22Rv1 (cell line): ENCODE measurements at regions not wholly inside any gene's neighbourhood (a gene's known extent, or its start where the extent isn't known, plus 50 kb on each side); places are given as distances from the start of the nearest gene placed in this dataset.

ENCODE experiments used
- H3K27ac ChIP-seq: fragments of 450-650 bp; 2 replicates; pipeline ENCODE4 v1.5.1; 2017
- ZFX ChIP-seq: fragments of 450-650 bp; IDR thresholded peaks from 2 replicates; pipeline ENCODE4 v1.6.1; 2017; ENCODE audit warnings: antibody characterized with exemption, borderline replicate concordance
- TF ChIP-seq, protein P1 (sequence below): fragments of 450-650 bp; IDR thresholded peaks from 2 replicates; pipeline ENCODE4 v1.5.1; 2017; ENCODE audit warnings: mild to moderate bottlenecking

DNA sequence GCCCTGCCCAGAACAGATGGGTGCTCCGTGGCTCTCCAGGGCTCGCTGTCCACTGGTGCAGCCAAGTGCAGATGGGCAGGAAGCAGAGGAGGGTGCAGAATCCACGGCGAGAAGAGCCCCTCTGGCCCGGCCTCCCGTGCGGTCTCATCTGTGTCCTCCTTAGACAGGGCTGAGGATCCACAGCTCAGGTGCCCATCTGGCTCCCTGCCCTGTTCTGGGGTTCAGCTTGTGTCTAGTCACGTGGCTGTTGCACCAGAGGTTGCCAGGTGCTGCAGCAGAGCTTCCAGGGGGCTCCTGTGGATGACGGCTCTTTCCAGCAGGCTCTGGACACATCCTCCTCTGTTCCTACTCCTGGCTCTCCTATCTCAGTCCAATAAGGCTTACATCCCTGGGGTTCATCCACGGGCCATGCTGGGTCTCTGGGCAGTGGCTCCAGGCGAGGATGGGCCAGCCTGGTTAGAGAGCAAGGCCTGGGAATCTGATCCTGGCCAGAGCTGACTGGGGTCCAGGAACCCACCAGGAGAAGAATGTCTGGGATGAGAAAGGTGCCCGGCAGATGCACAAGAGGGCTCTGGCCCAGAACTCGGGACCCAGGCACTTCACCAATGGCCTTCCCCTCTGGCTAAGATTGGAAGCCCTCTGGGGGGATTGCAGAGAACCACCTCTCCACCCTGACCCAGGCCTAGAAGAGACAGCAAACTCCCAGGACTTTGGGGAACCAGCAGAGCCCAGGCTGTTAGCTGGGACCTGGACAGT is 116.3 kb upstream of the ID2 start:
- no peak overlapping the region for H3K27ac ChIP-seq

DNA sequence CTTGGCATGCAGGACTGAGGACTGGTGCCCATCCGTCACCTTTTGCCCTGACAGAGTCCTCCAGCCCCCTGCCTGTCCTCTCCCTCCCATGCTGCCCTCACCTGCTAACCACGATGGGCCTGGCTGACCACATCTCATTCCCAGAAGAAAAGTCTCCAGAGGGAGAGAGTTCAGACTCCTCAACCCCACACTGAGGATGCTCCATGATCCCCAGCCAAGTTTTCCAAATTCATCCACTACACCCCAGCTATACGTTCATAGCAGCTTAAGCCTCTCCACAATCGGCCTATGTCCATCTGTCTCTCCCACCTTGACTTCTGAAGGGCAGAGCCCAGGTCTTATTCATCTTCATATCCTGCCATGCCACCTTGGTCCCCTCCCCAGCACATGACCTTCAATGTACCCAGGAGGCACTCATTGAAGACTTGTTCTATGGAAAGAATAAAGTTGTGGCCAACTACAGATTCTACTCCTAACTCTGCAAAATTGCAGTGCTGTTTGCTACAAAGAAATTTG is 115.6 kb upstream of the ID2 start:
- H3K27ac ChIP-seq = no peak overlapping the region
- TF ChIP-seq, protein P1, sequence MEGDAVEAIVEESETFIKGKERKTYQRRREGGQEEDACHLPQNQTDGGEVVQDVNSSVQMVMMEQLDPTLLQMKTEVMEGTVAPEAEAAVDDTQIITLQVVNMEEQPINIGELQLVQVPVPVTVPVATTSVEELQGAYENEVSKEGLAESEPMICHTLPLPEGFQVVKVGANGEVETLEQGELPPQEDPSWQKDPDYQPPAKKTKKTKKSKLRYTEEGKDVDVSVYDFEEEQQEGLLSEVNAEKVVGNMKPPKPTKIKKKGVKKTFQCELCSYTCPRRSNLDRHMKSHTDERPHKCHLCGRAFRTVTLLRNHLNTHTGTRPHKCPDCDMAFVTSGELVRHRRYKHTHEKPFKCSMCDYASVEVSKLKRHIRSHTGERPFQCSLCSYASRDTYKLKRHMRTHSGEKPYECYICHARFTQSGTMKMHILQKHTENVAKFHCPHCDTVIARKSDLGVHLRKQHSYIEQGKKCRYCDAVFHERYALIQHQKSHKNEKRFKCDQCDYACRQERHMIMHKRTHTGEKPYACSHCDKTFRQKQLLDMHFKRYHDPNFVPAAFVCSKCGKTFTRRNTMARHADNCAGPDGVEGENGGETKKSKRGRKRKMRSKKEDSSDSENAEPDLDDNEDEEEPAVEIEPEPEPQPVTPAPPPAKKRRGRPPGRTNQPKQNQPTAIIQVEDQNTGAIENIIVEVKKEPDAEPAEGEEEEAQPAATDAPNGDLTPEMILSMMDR = no peak
- TF ChIP-seq ZFX = no peak

More for the DNA sequence above, 116.3 kb upstream of the ID2 start:
- TF ChIP-seq, protein P1 = no peak
- TF ChIP-seq ZFX = no peak

DNA sequence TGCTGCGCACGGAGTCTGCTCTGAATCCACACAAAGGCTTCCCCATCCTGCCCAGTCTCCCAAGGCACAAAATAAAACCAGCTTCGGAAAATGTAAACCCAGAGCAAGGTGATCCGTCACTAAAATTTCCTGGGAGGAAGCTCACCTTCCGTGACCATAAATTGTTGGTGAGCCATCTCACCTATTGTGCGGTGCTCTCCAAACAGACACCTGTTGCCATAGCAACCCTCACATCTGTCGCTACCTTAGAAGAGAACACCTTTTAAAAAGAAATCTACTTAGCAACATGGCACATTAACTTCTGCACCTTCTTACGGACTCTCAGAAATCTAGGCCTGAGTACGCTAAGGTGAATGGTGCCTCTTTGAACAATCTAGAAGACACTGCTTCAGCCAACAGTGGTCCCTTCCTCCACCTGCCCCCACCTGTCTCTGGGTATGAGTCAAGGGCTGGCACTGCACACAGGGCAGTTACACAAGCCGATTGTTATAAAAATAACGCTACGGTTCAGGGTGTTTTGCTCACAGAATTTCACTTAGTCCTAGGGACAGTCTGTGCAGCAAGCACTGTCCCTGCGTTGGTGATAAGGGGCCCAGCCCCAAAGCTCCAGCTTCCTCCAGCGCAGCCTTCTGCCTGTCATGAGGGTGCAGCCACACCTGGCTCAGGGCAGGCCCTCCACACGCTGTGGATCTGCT is 114.9 kb upstream of the ID2 start:
- TF ChIP-seq, protein P1 = no peak
- TF ChIP-seq ZFX = no peak
- no peak overlapping the region for H3K27ac ChIP-seq

DNA sequence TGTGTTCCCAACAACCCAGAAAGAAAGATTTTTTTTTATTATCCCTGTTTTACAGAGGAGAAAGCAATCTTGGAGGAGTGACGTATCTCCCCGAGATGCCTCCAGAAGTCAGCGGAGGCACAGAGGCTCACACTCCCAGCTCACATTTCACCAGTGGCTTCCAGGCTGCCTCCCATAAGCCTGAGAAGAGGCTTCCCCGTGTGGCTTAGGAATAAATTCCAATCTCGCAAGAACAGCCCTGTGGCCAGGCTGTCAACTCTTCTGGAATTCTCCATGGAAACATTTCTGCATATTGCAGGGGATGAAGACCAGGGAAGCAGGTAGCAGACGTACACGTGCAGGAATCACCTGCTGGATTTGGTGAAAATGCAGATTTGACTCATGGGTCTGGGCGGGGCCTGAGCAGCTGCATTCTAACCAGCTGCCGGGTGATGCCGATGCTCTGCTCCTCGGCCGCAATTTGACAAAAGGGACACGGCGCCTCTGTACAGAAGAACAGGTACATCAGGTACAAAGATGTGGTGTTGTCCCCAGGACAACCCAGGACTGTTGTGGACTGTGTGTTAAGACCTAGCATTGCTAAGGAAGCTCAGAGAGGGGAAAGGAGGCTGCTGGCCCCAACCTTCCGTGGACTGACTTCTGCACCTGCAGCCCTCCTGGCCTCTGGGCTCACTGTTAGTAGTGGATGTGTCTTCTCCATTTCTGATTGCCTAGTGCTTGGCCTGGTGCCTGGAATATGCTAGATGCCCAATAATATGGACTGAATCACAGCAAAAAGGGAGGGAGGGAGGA is 114.2 kb upstream of the ID2 start:
- no peak for TF ChIP-seq ZFX
- TF ChIP-seq, protein P1 = no peak
- no peak overlapping the region for H3K27ac ChIP-seq

DNA sequence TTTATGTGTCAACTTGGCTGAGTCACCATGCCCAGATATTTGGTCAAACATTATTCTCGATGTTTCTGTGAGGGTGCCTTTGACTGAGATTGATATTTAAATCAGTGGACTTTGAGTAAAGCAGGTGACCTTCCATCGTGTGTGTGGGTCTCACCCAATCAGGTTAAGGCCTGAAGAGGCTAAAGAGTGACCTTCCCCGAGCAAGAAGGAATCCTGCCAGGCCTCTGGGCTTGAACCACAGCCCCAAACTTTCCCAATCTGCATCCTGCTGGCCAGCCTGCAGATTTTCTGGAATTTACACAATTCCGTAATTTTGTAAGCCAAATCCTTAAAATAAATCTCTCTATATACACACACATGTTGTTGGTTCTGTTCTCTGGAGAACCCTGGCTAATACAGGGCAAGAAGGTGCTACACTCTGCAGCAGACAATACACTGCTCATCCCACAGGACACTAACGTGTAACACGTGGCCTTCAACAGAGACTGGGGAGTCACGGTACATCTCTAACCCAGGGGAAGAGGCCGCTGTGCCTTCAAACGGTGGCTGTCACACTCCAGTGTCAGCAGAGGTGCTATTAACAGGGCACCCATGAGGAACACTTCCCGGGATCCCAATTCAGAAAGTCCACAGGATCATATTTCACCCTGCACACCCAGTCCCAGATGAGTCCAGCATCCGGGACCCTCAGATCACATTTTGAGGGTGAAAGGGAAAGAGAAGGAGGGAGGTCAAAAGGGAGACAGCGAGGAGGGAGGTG is 113.1 kb upstream of the ID2 start:
- TF ChIP-seq, protein P1 = no peak
- TF ChIP-seq ZFX = no peak
- H3K27ac ChIP-seq = no peak overlapping the region

DNA sequence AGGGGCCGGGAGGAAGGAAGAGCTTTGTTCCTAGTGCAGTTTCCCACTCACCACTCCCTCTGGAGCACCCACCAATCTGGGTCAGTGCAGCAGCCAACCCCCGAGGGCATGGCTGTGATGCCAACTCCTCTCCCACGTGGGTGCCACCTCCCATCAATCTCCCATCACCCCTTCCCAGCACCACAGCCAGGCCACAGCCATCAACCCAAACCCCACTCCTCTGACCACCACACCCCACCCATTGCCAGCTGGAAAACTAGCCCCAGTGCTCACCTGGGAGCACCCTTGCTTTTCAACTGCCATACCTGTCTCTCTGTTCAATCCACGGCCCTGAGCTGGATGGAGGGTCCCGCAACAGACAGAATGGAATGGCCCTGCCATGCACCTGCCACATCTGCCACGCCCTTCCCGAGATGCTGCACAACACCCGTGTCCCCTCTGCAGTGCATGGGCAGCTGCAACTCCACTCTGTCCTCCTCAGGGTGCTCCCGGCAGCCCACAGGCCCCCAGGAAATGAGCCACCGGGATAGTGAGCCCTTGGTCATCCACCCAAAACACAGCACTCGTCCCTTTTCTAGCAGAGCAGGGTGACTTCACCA is 112.4 kb upstream of the ID2 start:
- no peak overlapping the region for H3K27ac ChIP-seq
- TF ChIP-seq, protein P1 = no peak
- TF ChIP-seq ZFX = no peak
